ENCODE measurements at regions not wholly inside any gene's neighbourhood (a gene's known extent, or its start where the extent isn't known, plus 50 kb on each side); places are given as distances from the start of the nearest gene placed in this dataset.

DNA sequence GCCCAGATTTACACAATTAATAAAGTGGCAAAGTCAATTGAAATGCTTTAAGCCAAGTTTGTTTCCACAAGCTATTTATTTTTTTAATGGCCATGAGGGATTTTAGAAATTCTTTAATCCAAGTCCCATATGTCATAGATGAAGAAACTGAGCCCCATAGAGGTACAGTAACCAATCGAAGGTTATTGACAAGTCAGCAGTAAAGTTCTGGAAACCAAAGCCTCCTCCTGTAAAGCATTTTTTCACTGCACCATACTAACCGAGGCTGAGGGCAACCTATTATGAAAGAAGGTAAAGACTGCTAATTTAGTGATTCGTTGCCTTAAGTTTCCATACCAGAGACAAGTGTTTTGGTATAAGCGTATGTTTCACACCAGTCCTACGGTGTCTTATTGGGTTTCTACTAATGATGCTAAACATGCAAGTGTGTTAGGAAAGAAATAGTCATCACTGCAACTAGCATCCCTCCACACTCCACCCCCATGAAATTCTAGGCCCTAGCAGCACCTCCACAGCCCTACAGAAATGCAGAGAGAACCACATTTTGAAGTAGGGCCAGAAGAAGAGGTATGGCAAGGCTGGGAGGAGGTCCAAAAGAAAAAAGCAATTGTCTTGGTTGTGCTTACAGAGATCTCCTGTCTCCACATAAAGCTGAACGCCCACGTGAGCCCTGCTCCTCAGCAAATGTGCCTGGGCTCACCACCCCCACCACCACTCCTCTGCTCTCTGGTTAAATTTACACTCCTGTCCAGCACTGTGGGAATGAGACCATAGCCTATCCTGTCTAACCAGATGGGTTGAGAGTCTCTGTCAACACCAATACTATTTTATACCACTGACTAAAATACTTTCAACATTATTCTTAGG is 271.1 kb upstream of the G2E3 start:
- TF ChIP-seq CTCF (conservative IDR thresholded peaks at IDR 0.05; ENCODE audit: low read depth, low read length) (no peak), EZH2 (IDR thresholded peaks at IDR 0.05; ENCODE audit: borderline replicate concordance, low read depth, low read length, poor library complexity, severe bottlenecking) (no peak)
